ENCODE measurements at regions not wholly inside any gene's neighbourhood (a gene's known extent, or its start where the extent isn't known, plus 50 kb on each side); places are given as distances from the start of the nearest gene placed in this dataset.

DNA sequence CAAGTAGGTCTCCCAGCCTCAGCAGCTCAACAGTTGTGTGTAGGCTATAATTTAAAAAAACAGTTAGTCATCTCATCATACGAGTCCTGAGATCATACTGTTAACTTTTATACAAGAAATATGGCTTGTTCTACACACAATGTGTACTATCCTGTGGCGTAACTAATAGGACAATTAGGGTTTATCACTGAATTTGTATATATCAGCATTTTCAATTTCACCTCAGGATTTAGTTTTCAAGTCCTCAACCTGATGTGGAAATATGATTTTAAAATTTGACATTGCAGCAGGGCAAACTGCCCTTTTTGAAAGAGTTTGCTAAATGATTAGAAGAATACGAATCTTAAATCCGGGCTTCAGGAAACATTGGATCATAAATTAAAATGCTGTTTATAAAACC is 237.2 kb upstream of the CTBP2 start:
- no peak for DNase-seq

DNA sequence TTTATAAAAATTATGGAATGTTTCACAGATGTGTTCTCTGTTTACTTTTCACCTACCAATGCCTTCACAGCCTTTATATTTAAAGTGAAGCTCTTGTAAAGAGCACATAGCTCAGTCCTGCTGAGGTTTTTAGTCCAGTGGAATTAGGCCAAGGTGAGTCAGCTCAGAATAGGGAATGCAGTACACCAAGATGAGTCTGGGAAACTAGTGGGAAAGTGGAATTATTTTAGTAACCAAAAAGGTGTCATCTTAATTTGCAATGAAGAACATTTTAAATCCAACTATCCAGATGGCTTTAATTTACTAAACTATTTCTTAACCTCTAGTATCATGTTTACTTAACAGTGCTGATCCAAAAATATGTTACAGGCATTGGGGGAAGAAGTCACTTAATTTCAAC is 236.3 kb upstream of the CTBP2 start:
- no peak for DNase-seq

DNA sequence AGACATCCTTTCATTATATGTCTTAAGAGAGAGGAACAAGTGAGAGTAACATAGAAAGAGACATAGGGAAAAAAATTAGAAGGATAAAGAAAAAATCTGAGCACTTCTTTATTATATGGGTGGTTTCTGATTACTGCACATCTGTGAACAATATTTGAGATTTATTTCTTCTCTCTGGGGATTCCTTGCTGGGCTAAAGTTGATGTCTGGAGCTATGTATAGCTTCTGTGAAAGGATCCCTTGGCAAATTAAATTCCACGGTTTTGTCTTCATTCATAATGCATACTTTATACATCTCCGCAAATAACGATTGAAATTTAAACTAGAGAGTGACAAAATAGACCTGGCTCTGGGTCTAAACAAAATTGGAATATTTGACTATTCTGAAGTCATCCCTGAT is 232.2 kb upstream of the CTBP2 start:
- no peak for DNase-seq

DNA sequence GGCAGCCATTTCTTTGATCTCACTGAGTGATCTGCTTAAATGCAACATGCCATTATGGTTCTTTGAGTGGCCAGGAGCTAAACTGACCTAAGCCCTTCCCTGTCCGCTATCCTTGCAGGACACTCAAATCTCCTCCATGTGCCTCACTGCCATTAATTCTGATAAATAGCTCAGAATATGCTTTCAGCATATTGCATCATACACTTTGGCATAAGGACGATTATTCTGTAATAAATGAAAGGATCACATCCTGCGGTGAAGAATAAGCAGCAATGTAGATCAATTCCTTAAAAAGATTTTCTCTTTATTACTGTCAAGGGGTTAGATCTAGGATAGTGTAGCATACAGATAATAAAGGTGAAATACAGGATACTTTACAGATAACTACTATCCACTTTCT is 231.8 kb upstream of the CTBP2 start:
- DNase-seq, result no peak

DNA sequence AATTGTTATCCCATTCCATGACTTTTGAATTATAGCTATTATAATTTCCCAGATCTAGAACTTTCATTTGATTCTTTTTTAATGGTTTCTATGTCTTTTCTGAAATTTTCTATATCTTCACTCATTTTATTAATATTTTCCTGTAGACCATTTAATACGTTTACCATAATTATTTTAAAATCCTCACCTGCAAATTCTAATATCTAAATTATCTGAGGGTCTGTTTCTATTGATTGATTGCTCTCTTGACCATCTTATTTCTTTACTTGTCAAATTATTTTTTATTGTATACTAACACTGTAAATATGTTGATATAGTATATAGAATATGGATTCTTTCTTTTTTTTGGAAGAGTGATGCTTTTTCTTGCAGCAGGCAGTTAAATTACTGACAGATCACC is 229.3 kb upstream of the CTBP2 start:
- DNase-seq, result no peak

DNA sequence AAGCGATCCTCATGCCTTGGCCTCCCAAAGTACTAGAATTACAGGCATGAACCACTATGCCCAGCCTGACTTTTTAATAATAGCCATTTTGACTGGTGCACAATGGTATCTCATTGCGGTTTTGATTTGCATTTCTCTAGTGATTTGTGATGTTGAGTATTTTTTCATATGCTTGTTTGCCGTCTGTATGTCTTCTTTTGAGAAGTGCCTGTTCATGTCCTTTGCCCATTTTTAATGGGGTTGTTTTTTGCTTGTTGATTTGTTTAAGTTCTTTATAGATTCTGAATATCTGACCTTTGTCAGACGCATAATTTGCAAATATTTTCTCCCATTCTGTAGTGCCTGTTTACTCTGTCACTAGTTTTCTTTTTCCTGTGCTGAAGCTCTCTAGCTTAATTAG is 219.2 kb upstream of the CTBP2 start:
- DNase-seq, result no peak

DNA sequence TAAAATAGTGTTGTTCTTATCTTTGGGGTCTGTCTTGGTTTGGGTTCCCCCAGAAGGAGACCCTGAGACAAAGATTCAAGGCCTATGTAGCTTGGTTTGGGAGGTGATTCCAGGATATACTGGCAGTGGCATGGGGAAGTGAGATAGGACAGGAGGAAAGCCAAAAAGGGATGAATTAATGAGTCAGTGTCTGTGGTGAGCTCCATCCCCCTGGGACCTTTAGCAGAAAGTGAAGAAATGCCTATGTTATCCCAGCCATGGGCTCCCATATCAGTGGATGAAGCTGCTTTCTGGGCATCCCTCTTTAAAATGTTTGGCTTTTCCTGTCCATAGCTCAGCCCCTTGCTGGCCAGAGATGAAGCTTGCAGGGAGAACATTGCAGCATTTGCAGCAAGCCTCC is 217.0 kb upstream of the CTBP2 start:
- DNase-seq, result no peak

DNA sequence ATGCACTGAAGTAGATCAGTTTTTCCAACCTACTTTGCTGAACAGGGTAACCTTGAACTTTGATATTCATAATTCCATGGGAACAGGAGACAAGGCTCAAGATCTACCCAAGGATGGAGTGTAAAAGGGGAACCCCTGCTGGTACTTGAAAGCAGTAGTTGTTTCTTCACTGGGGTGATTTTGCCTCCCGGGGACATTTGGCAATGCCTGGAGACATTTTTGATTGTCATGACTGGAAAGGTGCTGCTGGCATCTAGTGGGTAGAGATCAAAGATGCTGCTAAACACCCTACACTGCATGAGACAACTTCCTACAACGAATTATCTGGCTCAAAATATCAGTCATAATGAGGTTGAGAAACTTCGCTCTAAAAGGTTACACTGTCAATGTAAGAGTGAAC is 214.8 kb upstream of the CTBP2 start:
- DNase-seq, result no peak

DNA sequence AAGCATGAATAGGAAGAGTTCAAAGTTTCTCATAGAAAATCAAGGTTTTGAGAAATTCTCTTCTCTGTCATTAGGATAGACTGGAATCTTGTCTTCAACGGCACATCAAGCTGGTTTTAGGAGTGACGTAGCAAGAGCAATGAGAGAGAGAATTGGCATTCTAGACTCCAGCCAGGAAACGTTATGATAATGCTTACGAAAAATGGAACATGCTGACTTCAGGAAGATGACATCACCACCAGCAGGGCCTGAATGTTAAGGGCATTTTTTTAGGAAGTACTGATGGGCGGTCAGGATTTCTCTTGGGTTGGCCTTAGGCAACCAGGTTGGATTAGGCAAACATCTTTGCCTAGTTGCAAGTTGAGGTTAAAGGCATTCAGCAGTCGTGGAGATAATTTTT is 213.2 kb upstream of the CTBP2 start:
- DNase-seq, result no peak

DNA sequence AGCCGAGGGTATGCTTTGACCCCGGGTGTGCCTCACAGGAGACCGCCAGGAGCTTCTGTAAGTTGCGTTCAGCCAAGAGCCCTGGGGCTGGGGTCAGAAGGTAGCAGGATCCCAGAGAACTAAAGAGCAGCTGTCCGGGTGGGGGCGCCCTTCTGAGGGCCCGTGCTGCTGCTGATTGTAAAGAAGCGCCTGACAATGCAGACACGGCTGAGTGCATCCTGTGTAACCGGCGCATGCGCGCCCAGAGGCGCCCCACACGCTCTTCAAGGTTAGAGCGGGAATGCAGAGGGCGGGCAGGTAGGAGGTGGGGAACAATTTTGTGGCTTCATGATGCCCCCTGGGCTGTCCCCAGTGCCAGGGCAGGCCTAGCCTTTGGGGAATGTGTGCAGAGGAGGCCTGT is 210.2 kb upstream of the CTBP2 start:
- no peak for DNase-seq

DNA sequence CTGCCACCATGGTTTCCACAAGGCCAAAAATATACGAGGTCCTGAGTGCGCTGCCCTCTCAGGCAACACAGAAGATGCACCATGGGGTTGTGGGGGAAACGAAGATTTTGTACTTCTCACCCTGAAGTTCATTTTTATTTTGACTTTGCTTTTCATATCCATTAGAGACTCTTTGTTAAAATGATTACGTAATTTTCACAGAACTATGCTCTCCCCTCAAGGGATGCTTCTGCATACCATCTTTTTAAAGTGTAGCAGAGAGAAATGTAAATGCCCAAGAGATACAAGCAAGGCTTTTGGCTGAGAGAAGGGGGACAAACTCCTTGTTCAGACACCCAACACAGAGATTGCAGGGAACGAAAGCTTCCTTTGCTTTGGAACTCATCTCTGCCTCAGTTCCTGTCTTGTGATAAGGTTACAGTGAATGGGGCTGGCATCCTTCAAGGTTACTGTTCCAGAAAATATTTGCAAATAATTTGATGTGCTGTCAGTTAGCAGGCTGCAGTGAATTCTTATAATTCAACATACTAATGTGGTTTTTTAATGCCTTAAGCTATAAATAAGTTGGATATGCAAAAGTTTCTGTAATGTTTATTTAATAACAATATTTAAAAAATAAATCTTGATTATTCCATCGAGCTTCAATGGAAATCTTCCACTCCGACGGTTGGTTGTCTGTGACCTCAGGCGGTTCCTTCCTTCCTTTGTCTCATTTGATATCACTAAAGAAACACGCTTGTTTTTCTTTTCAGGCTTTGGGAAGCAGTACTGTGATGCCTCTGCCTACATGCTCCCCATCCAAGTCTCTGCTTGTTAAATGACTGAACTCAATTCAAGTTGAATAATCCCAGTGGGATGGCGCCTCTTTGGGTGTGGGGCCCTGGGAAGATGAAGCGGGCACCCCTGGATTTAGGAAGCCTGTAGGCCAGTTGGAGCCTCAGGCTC is 209.3 kb upstream of the CTBP2 start:
- DNase-seq, result no peak

DNA sequence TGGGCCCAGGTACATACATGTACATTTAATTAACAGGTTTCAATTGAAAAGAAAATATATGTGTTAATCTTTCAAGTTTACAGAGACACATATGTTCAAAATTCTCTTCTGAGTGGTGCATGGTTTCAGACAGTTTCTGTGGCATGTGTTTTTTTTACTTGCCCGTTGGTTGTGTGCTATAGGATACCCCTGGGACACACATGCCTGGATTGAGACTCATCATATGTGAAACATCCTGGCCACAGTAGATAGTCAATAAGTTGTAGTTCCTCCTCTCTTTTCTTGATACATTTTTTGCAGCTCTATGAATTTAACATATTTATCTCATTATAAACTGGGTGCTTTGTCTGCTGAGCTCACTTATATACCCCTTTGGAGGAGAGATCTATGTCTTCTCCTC is 207.8 kb upstream of the CTBP2 start:
- DNase-seq, result no peak

DNA sequence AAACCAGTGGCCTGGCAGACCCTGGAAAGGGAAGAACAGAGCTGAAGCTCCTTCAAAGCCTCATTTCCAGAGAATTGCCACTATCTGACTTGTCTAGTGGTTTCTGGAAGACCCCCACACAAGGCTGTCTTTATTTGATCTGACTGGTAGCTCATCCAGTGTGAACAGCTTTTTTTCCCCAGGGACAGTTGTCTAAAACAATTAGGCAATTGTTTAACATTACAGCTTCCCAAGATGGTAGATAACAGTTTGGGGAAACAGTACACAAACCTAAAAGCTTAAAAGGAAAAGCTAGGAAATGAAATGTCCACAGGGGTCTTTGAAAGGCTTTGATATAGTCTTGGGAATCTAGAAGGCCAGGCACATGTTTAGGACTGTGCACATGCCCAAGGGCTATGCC is 203.4 kb upstream of the CTBP2 start:
- DNase-seq, result no peak

DNA sequence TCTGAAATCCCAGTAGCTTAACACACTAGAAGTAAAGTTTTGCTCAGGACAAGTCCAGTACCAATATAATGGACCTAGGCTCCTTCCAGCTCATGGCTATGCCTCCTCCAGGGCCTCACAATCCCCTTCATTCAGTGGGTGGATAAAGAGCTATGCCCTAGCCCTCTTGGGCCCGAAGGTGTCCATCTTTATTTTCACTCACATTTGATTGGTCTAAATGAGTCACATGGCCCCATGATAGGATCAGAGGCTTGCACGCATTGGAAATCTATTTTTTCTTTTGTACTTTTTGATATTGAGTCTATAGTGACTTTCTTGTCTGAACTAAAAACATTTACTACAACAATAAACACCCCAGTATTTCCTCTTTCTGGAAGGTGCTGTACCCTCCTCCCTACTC is 202.6 kb upstream of the CTBP2 start:
- DNase-seq, result no peak

DNA sequence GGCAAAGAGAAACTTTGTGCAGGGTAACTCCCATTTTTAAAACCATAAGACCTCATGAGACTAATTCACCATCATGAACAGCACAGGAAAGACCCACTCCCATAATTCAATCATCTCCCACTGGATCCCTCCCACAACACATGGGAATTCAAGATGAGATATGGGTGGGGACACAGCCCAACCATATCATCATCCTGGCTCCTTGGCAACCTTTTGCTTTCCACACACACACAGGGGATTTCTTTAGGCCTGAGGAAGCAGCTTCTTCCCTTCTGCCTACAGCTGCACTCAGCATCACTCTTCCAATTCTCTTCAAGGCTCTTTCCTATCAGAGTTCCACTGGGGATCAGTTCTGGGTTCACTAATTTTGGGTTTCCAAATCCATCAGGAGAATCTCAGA is 199.0 kb upstream of the CTBP2 start:
- no peak for DNase-seq

DNA sequence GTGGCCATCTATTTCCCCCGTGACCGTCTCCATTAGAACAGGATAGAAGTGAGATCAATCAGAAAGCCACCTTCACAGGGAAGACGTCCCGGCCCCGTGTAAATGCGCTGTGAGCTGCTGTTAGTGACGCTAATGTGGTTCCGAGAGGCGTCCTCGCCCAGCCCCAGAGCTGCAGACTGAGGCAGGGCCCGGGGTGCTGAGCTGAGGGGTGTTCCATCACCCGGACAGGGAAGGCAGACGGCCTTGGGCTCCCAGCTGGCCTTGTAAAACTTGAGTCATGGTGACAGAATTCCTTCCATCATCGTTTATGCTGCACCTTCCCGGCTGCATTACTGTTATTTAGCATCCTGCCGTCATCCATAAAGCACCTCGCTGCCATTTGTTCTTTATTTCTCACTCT is 195.3 kb upstream of the CTBP2 start:
- no peak for DNase-seq

DNA sequence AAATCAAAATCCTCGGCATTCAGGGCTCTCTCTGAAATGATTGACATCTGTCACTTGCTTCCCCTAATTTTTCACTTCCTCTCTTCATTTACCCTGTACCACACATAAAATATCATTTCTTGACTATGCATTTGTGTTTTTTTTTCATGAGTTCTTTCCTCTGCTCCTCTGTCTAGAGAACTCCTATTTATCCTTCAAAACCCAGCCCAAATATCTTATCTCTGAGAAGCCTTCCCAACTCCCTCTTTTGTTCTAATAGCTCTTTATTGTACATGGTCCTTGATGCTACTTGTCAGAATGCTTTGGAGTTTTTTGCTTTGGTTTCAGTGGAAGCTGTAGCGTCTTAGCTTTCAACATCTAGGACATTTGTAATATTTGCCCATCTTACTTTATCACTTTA is 190.2 kb upstream of the CTBP2 start:
- no peak for DNase-seq

DNA sequence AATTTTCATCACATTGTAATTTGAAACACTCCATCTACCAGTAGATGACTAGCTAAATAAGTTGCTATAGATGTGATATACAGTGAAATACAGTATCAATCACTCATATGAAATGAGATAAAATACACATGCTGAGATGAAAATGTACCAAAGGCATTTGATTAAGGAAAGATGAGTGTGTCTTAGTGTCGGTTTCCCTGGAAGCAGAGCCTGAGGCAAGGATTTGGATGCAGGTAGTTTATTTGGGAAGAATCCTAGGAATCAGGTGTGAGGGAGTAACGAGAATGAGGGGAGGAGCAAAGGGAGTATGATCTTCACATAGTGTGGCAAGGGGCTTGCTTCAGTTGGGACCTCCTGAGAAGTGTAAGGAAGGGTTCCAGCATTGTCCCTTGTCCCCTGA is 188.2 kb upstream of the CTBP2 start:
- no peak for DNase-seq

DNA sequence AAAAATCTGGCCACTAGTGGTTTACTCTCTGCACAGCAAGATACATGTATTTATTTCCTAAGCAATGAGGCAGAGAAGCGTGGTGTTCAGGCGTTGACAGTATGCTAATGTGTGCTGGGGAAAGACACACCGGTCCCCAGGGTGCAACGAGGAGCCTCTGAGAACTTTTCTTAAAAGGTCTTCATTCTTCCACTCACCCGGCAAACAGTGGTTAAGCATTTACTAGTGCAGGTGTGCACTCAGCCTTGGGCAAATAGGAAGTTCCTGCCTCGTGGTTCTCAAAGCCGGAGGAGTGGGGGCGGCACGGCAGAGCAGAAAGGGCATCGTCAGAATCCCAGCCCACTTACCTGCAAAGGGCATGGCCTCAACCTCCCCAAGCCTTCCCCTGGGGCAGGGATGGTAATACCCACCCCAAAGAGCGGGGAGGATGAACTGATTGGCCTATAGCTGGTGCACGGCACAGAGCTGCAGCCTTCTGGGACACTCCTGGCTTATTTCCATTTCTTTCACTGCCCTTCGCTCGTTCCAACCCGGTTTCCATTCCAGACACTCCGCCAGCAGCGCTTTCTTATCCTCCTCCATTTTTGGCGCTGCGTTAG is 184.3 kb upstream of the CTBP2 start:
- DNase-seq, result no peak

DNA sequence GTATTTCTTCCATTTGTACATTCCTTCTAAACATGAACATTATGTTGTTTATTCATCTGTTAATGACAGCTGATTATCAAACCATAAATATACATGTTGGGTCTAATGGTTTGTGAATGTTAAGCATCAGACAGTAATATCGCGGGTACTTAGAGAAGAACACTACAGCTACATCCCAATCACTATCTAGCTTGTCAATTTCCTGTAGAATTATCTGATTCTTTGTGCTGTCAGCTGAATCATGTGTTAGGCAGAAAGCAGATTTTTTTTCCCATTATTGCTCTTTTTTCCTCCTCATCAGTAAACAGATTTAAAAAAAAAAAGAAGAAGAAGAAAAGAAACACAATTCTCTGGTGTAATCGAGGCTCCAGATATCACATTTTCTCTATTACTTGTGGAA is 183.6 kb upstream of the CTBP2 start:
- no peak for DNase-seq

DNA sequence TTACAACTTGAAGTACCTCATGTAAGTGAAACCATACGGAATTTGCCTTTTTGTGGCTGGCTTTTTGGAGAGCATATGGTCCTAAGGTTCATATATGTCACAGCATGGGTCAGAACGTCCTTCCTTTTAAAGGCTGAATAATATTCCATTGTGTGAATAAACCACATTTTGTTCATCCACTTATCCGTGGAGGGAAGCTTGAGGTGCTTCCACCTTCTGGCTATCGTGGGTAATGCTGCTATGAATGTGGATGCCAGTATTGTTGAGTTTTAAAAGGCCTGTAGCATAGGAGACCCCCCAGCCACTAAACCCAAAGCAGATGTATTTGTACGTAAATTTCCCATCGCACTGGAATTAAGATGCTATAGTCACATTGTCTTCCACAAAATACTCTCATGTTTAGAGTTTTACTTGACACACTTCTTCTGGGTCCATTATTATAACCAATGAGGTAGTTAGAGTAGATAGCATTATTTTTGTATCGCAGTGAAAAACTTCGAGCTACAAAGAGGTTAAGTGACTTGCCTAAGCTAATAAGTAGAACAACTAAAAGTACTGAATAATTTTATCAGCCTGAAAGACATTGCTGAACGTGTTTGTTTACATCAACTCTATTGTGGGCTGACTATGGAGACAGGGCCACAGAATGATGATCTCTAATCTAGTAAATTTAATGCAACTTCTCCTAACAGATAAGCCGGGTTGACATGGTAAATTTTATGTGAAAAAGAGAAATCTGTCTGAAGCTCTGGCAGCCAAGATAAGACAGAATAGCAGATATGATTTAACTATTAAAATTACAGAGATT is 183.0 kb upstream of the CTBP2 start:
- no peak for DNase-seq

DNA sequence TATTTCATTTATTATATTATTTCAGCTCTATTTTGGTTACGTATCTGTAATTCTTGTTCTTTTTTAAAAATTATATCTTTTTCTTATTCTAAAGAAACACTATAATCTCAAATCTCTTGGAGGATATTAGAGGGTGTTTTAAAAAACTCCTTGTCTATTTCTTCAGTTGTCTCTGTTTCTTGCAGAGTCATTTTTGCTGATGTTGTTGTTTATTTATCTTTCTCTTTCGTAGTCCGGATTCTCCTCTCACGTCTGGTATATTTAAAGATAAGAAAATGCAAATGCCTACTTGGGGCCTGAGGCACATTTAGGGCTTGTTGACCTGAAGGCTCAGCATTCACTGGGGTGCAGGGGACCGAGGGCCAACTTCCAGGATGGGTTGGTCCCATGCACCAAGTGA is 181.2 kb upstream of the CTBP2 start:
- no peak for DNase-seq

DNA sequence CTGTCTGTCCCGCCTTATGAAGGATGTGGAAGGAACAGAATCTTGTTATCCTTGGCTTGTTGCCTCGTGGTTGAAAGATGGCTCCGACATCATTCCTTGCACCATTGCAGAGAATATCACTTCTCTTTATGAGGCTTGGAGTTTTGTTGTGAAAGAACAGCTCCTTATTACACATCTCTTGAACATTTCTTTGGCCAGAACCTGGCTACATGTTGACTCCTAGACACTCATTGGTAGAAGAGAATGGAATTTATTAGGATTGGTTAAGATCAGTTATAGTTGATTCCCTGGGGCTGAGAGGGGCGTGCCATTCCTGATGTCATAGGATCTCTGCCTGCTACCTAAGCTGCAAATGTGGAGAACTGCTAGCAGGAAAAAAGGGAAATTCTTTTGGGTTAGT is 180.5 kb upstream of the CTBP2 start:
- DNase-seq, result no peak

DNA sequence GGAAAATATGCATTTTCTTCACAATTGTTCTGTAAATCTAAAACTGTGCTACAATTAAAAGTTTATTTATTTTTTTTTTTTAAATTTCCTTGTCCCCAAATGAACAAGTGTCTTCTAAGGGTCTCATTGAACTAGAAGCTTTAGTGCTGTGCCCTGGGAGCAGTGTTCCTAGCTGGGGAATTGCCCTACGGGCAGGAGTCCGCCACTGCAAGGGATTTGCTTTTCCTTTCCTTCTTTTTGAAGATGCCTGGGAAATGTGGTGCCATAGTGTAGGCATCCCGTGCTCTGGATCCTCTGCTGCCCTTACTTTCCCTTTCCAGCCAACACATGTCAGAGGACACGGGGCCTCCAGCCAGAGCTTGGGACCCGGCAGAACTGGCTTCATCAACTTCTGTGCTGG is 177.1 kb upstream of the CTBP2 start:
- DNase-seq, result no peak
